ENCODE measurements at regions not wholly inside any gene's neighbourhood (a gene's known extent, or its start where the extent isn't known, plus 50 kb on each side); places are given as distances from the start of the nearest gene placed in this dataset.

- DNase-seq (ENCODE audit: low spot score) = no peak
Measured at GRCh38 chr5:20420991-20421595, 433.1 kb upstream of the CDH18 start.

Measured in AG20443 (cell line).